ENCODE measurements at regions not wholly inside any gene's neighbourhood (a gene's known extent, or its start where the extent isn't known, plus 50 kb on each side); places are given as distances from the start of the nearest gene placed in this dataset.

- TF ChIP-seq PATZ1 (CRISPR knock-in tag; IDR thresholded peaks at IDR 0.05; ENCODE audit: borderline replicate concordance) (no peak), ZFP30 (CRISPR knock-in tag; IDR thresholded peaks at IDR 0.05) (no peak), ZNF70 (CRISPR knock-in tag; IDR thresholded peaks at IDR 0.05) (no peak), ARNTL (CRISPR knock-in tag; IDR thresholded peaks at IDR 0.05; ENCODE audit: borderline replicate concordance, low read depth) (no peak), ZFP3 (CRISPR knock-in tag; IDR thresholded peaks at IDR 0.05) (no peak), GLIS3 (CRISPR knock-in tag; IDR thresholded peaks at IDR 0.05) (no peak), ESRRG (CRISPR knock-in tag; IDR thresholded peaks at IDR 0.05) (no peak), BACH2 (CRISPR knock-in tag; IDR thresholded peaks at IDR 0.05; ENCODE audit: borderline replicate concordance) (no peak), TOX (CRISPR knock-in tag; IDR thresholded peaks at IDR 0.05; ENCODE audit: borderline replicate concordance) (no peak), ISL1 (CRISPR knock-in tag; IDR thresholded peaks at IDR 0.05) (no peak), OSR1 (CRISPR knock-in tag; IDR thresholded peaks at IDR 0.05) (no peak), CREB5 (CRISPR knock-in tag; IDR thresholded peaks at IDR 0.05; ENCODE audit: low read depth) (no peak), ZC3H10 (CRISPR knock-in tag; IDR thresholded peaks at IDR 0.05) (no peak)
- TF ChIP-seq, protein P1, sequence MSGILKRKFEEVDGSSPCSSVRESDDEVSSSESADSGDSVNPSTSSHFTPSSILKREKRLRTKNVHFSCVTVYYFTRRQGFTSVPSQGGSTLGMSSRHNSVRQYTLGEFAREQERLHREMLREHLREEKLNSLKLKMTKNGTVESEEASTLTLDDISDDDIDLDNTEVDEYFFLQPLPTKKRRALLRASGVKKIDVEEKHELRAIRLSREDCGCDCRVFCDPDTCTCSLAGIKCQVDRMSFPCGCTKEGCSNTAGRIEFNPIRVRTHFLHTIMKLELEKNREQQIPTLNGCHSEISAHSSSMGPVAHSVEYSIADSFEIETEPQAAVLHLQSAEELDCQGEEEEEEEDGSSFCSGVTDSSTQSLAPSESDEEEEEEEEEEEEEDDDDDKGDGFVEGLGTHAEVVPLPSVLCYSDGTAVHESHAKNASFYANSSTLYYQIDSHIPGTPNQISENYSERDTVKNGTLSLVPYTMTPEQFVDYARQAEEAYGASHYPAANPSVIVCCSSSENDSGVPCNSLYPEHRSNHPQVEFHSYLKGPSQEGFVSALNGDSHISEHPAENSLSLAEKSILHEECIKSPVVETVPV (CRISPR knock-in tag; IDR thresholded peaks at IDR 0.05) = no peak
These were observed 610.6 kb upstream of the ATXN8OS start for GRCh38 chr13:69496981-69497380.
